WTC11 (cell line): ENCODE measurements at regions not wholly inside any gene's neighbourhood (a gene's known extent, or its start where the extent isn't known, plus 50 kb on each side); places are given as distances from the start of the nearest gene placed in this dataset.

ENCODE experiments used
- ATAC-seq: fragments of 200-7000 bp; cut with Tn5 transposase; 2 replicates; pipeline ENCODE4 v1.10.0; 2021; ENCODE audit warnings: mild to moderate bottlenecking, moderate library complexity
- CTCF ChIA-PET: fragments of 300-600 bp; sonication (Branson Sonifier 250); formaldehyde crosslinking; loops from one replicate; lab custom pipeline; 2021; ENCODE audit warnings: antibody characterized with exemption; lab: Charles Lee
- POLR2A ChIA-PET: fragments of 350-600 bp; sonication (Branson Sonifier 250); formaldehyde crosslinking; loops from one replicate; lab custom pipeline; 2021; ENCODE audit warnings: antibody characterized with exemption; lab: Charles Lee
- DNase-seq: peaks from one replicate; pipeline ENCODE4 v3.0.0; 2021; ENCODE audit warnings: low spot score
- H3K27ac Mint-ChIP-seq: 2 replicates; pipeline ENCODE4 v1.8.0; 2021; ENCODE audit warnings: mixed read lengths
- H3K27me3 Mint-ChIP-seq: 2 replicates; pipeline ENCODE4 v1.8.0; 2021; ENCODE audit warnings: low read depth, mild to moderate bottlenecking, moderate library complexity, mixed read lengths
- H3K36me3 Mint-ChIP-seq: 2 replicates; pipeline ENCODE4 v1.8.0; 2021; ENCODE audit warnings: mixed read lengths
- H3K4me1 Mint-ChIP-seq: 2 replicates; pipeline ENCODE4 v1.8.0; 2022; ENCODE audit warnings: mixed read lengths
- H3K4me3 Mint-ChIP-seq: 2 replicates; pipeline ENCODE4 v1.8.0; 2021; ENCODE audit warnings: mild to moderate bottlenecking, moderate library complexity, mixed read lengths
- H3K9me3 Mint-ChIP-seq: 2 replicates; pipeline ENCODE4 v1.8.0; 2021; ENCODE audit warnings: mixed read lengths
- AFF4 ChIP-seq: sonication (generic); formaldehyde crosslinking; IDR thresholded peaks from 2 replicates; pipeline ENCODE4 v1.8.1; 2023; ENCODE audit warnings: mild to moderate bottlenecking, missing genetic modification reagents, borderline replicate concordance
- CBFB ChIP-seq: sonication (generic); formaldehyde crosslinking; IDR thresholded peaks from 2 replicates; pipeline ENCODE4 v1.8.1; 2022; ENCODE audit warnings: mild to moderate bottlenecking, low read depth, missing genetic modification reagents
- CTCF ChIP-seq: fragments of 200-600 bp; IDR thresholded peaks from 2 replicates; pipeline ENCODE4 v1.8.0; 2022; ENCODE audit warnings: antibody characterized with exemption
- E2F1 ChIP-seq: sonication (generic); formaldehyde crosslinking; IDR thresholded peaks from 2 replicates; pipeline ENCODE4 v1.8.0; 2022; ENCODE audit warnings: mild to moderate bottlenecking, missing genetic modification reagents
- E2F5 ChIP-seq: sonication (generic); formaldehyde crosslinking; IDR thresholded peaks from 2 replicates; pipeline ENCODE4 v1.8.1; 2022; ENCODE audit warnings: mild to moderate bottlenecking, moderate library complexity, missing genetic modification reagents
- FOXP1 ChIP-seq: sonication (generic); formaldehyde crosslinking; IDR thresholded peaks from 2 replicates; pipeline ENCODE4 v1.8.0; 2022; ENCODE audit warnings: missing genetic modification reagents, mild to moderate bottlenecking, moderate library complexity, borderline replicate concordance
- FOXP4 ChIP-seq: sonication (generic); formaldehyde crosslinking; IDR thresholded peaks from 2 replicates; pipeline ENCODE4 v1.8.0; 2022; ENCODE audit warnings: mild to moderate bottlenecking, missing genetic modification reagents
- NFYB ChIP-seq: sonication (generic); formaldehyde crosslinking; conservative IDR thresholded peaks from 2 replicates; pipeline ENCODE4 v1.8.0; 2022; ENCODE audit warnings: low read depth, missing genetic modification reagents
- NR2C2 ChIP-seq: sonication (generic); formaldehyde crosslinking; IDR thresholded peaks from 2 replicates; pipeline ENCODE4 v1.8.0; 2022; ENCODE audit warnings: mild to moderate bottlenecking, missing genetic modification reagents
- PRRX2 ChIP-seq: fragments of 250-450 bp; sonication (Bioruptor Pico); IDR thresholded peaks from 2 replicates; pipeline ENCODE4 v1.8.0; 2021; ENCODE audit warnings: mild to moderate bottlenecking
- STAT6 ChIP-seq: sonication (generic); formaldehyde crosslinking; conservative IDR thresholded peaks from 2 replicates; pipeline ENCODE4 v1.8.1; 2023; ENCODE audit warnings: mild to moderate bottlenecking, low read depth, missing genetic modification reagents, moderate library complexity
- TCF7 ChIP-seq: sonication (generic); formaldehyde crosslinking; IDR thresholded peaks from 2 replicates; pipeline ENCODE4 v1.8.0; 2022; ENCODE audit warnings: mild to moderate bottlenecking, low read depth, missing genetic modification reagents, moderate library complexity
- TP53 ChIP-seq: sonication (generic); formaldehyde crosslinking; IDR thresholded peaks from 2 replicates; pipeline ENCODE4 v1.8.1; 2023; ENCODE audit warnings: mild to moderate bottlenecking, missing genetic modification reagents
- ZNF423 ChIP-seq: fragments of 250-450 bp; sonication (Bioruptor Pico); IDR thresholded peaks from 2 replicates; pipeline ENCODE4 v2.1.2; 2022; ENCODE audit warnings: mild to moderate bottlenecking, moderate library complexity
- ZNF512 ChIP-seq: sonication (generic); formaldehyde crosslinking; IDR thresholded peaks from 2 replicates; pipeline ENCODE4 v1.8.1; 2022; ENCODE audit warnings: missing genetic modification reagents, borderline replicate concordance

- POLR2A ChIA-PET, result no interaction called here
- no peak for TF ChIP-seq PRRX2 (CRISPR knock-in tag)
- ATAC-seq, result no peak
- Mint-ChIP-seq H3K4me3 (no peak overlapping the region), H3K9me3 (peaks cover 68% of the 10 kb centered on the region), H3K27ac (no peak overlapping the region), H3K36me3 (peaks cover 41% of the 10 kb centered on the region), H3K27me3 (no peaks in the 10 kb centered on the region; the same call in 1 of the 2 replicates), H3K4me1 (peaks cover 9% of the 10 kb centered on the region)
- CTCF ChIA-PET, result no interaction called here
- DNase-seq, result no peak
Observed at GRCh38 chr2:81658227-81658626, 1353.7 kb upstream of the LRRTM1 start.

- Mint-ChIP-seq H3K4me3 (no peak overlapping the region), H3K9me3 (peaks cover 43% of the 10 kb centered on the region), H3K4me1 (peaks cover 37% of the 10 kb centered on the region), H3K36me3 (no peaks in the 10 kb centered on the region), H3K27ac (no peak overlapping the region), H3K27me3 (no peaks in the 10 kb centered on the region)
- DNase-seq (no peak), ATAC-seq (no peak)
- TF ChIP-seq STAT6, result no peak
- 0 out of 2 replicates have a peak, but pooled peaks have one; percentile 17 for TF ChIP-seq CTCF
- ChIA-PET CTCF (no interaction called here), POLR2A (no interaction called here)
Observed at GRCh38 chr2:81650048-81650971, 1345.8 kb upstream of the LRRTM1 start.

GRCh38 chr2:81648806-81649205 is 1344.3 kb upstream of the LRRTM1 start:
- peaks cover 37% of the 10 kb centered on the region for H3K4me1 Mint-ChIP-seq
- H3K36me3 Mint-ChIP-seq, result no peaks in the 10 kb centered on the region
- CTCF ChIA-PET, result no interaction called here
- no peak for ATAC-seq
- DNase-seq, result no peak
- peaks cover 33% of the 10 kb centered on the region for H3K9me3 Mint-ChIP-seq
- no peak overlapping the region for H3K4me3 Mint-ChIP-seq
- POLR2A ChIA-PET, result no interaction called here
- H3K27me3 Mint-ChIP-seq, result no peaks in the 10 kb centered on the region
- H3K27ac Mint-ChIP-seq, result peak overlapping the region; percentile 10
- TF ChIP-seq ZNF423 (CRISPR knock-in tag), result no peak
- no peak for TF ChIP-seq NR2C2
- no peak for TF ChIP-seq E2F1 (CRISPR knock-in tag)
- TF ChIP-seq FOXP1 (CRISPR knock-in tag), result no peak
- no peak for TF ChIP-seq AFF4 (CRISPR knock-in tag)
- TF ChIP-seq NFYB (CRISPR knock-in tag), result no peak
- TF ChIP-seq TP53, result no peak
- TF ChIP-seq TCF7 (CRISPR knock-in tag), result no peak
- no peak for TF ChIP-seq E2F5
- no peak for TF ChIP-seq FOXP4
- no peak for TF ChIP-seq CBFB (CRISPR knock-in tag)
- no peak for TF ChIP-seq ZNF512 (CRISPR knock-in tag)
